Esophagus mucosa (tissue), 1 donor: ENCODE measurements at regions not wholly inside any gene's neighbourhood (a gene's known extent, or its start where the extent isn't known, plus 50 kb on each side); places are given as distances from the start of the nearest gene placed in this dataset.
"Not testable (repeated sequence)": the region's sequence is repeated elsewhere in the genome, so short reads cannot be mapped to it uniquely, and the experiment has no call there.

Experiments
- ATAC-seq: fragments of 200-7000 bp; cut with Tn5 transposase; one replicate; pipeline ENCODE4 v1.9.1; 2020
- donor health status: DM: yes; HTN: yes; CAD: no.

GRCh38 chr2:16952368-16952767 lies 286.7 kb upstream of the CYRIA start:
- ATAC-seq: no peak

GRCh38 chr2:16950436-16950835 lies 284.8 kb upstream of the CYRIA start:
- no peak for ATAC-seq

GRCh38 chr2:16948710-16949109 lies 283.1 kb upstream of the CYRIA start:
- ATAC-seq: no peak

- no peak for ATAC-seq
Observed at GRCh38 chr2:16948053-16948452, 282.4 kb upstream of the CYRIA start.

- ATAC-seq: no peak
Observed at GRCh38 chr2:16943279-16943958, 277.8 kb upstream of the CYRIA start.

GRCh38 chr2:16940214-16940613 lies 274.6 kb upstream of the CYRIA start:
- no peak for ATAC-seq

GRCh38 chr2:16939771-16940170 lies 274.1 kb upstream of the CYRIA start:
- no peak for ATAC-seq

GRCh38 chr2:16933355-16933754 lies 267.7 kb upstream of the CYRIA start:
- ATAC-seq: no peak

- ATAC-seq: no peak
Observed at GRCh38 chr2:16932826-16933225, 267.2 kb upstream of the CYRIA start.

GRCh38 chr2:16931441-16931840 lies 265.8 kb upstream of the CYRIA start:
- no peak for ATAC-seq

- ATAC-seq: no peak
Observed at GRCh38 chr2:16927398-16927797, 261.8 kb upstream of the CYRIA start.

GRCh38 chr2:16925145-16925544 lies 259.5 kb upstream of the CYRIA start:
- no peak for ATAC-seq

GRCh38 chr2:16915341-16915755 lies 249.7 kb upstream of the CYRIA start:
- ATAC-seq: not testable (repeated sequence)

- ATAC-seq: no peak
Observed at GRCh38 chr2:16911746-16912145, 246.1 kb upstream of the CYRIA start.

GRCh38 chr2:16908656-16909055 lies 243.0 kb upstream of the CYRIA start:
- ATAC-seq: no peak

GRCh38 chr2:16907645-16908282 lies 242.1 kb upstream of the CYRIA start:
- no peak for ATAC-seq

- not testable (repeated sequence) for ATAC-seq
Observed at GRCh38 chr2:16905325-16905724, 239.7 kb upstream of the CYRIA start.

GRCh38 chr2:16900405-16901025 lies 234.9 kb upstream of the CYRIA start:
- ATAC-seq: peak; percentile 52

- ATAC-seq: no peak
Observed at GRCh38 chr2:16899958-16900357, 234.3 kb upstream of the CYRIA start.

- ATAC-seq: no peak
Observed at GRCh38 chr2:16890081-16890480, 224.4 kb upstream of the CYRIA start.

GRCh38 chr2:16885027-16885426 lies 219.4 kb upstream of the CYRIA start:
- no peak for ATAC-seq

GRCh38 chr2:16882706-16883105 lies 217.1 kb upstream of the CYRIA start:
- no peak for ATAC-seq

GRCh38 chr2:16881122-16881521 lies 215.5 kb upstream of the CYRIA start:
- ATAC-seq: no peak

GRCh38 chr2:16871411-16871810 lies 205.8 kb upstream of the CYRIA start:
- ATAC-seq: no peak
